ENCODE measurements at regions not wholly inside any gene's neighbourhood (a gene's known extent, or its start where the extent isn't known, plus 50 kb on each side); places are given as distances from the start of the nearest gene placed in this dataset.

DNA sequence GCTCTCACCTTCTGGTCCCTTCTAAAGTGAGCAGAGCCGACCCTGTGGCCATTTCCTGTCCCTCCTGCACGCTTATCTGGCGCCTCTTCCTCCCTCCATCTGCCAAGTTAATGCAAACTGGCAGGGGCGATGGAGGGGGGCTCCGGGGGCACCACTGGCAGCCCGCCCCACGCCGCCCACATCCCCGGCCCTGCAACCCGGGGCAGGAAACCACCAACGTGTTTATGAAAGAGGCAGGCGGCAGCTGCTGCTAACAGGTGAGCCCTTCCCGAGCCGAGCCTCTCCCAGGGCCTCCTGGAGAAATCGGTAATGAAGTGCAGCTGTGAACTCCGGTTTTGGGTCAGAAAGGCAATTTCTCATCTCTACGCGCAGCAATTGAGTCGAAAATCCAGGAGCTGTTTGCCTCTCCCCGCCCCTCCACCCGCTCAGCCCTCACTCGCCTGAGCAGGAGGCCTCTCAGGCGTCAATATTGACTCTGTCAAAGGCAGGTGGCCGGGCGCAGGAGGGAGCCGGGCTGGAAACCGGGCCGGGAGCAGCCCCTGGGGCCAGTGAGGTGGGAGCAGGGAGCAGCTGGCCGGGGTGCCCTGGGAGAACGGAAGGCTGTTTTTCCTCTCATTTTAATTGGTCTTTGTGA lies 164.4 kb upstream of the GSE1 start (continued):
- TF ChIP-seq, protein P1, sequence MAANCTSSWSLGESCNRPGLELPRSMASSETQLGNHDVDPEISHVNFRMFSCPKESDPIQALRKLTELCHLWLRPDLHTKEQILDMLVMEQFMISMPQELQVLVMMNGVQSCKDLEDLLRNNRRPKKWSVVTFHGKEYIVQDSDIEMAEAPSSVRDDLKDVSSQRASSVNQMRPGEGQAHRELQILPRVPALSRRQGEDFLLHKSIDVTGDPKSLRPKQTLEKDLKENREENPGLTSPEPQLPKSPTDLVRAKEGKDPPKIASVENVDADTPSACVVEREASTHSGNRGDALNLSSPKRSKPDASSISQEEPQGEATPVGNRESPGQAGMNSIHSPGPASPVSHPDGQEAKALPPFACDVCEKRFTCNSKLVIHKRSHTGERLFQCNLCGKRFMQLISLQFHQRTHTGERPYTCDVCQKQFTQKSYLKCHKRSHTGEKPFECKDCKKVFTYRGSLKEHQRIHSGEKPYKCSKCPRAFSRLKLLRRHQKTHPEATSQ (CRISPR knock-in tag; IDR thresholded peaks at IDR 0.05; ENCODE audit: borderline replicate concordance) = peak; percentile 71; the same call in 1 of the 2 replicates
- TF ChIP-seq, protein P2, sequence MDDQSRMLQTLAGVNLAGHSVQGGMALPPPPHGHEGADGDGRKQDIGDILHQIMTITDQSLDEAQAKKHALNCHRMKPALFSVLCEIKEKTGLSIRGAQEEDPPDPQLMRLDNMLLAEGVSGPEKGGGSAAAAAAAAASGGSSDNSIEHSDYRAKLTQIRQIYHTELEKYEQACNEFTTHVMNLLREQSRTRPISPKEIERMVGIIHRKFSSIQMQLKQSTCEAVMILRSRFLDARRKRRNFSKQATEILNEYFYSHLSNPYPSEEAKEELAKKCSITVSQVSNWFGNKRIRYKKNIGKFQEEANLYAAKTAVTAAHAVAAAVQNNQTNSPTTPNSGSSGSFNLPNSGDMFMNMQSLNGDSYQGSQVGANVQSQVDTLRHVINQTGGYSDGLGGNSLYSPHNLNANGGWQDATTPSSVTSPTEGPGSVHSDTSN (CRISPR knock-in tag; IDR thresholded peaks at IDR 0.05; ENCODE audit: borderline replicate concordance) = 0 out of 2 replicates have a peak, but pooled peaks have one; percentile 26
- TF ChIP-seq, protein P3, sequence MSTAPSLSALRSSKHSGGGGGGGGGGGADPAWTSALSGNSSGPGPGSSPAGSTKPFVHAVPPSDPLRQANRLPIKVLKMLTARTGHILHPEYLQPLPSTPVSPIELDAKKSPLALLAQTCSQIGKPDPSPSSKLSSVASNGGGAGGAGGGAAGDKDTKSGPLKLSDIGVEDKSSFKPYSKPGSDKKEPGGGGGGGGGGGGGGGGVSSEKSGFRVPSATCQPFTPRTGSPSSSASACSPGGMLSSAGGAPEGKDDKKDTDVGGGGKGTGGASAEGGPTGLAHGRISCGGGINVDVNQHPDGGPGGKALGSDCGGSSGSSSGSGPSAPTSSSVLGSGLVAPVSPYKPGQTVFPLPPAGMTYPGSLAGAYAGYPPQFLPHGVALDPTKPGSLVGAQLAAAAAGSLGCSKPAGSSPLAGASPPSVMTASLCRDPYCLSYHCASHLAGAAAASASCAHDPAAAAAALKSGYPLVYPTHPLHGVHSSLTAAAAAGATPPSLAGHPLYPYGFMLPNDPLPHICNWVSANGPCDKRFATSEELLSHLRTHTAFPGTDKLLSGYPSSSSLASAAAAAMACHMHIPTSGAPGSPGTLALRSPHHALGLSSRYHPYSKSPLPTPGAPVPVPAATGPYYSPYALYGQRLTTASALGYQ (CRISPR knock-in tag; IDR thresholded peaks at IDR 0.05) = peak; percentile 73
- TF ChIP-seq IRX3 (CRISPR knock-in tag; IDR thresholded peaks at IDR 0.05; ENCODE audit: borderline replicate concordance, low read depth) (peak; percentile 91; the same call in 1 of the 2 replicates), HIVEP1 (CRISPR knock-in tag; IDR thresholded peaks at IDR 0.05) (peak; percentile 92), ZNF350 (CRISPR knock-in tag; IDR thresholded peaks at IDR 0.05; ENCODE audit: borderline replicate concordance, low read depth) (peak; percentile 95), ZNF607 (CRISPR knock-in tag; IDR thresholded peaks at IDR 0.05; ENCODE audit: borderline replicate concordance) (peak; percentile 99), EHMT2 (IDR thresholded peaks at IDR 0.05; ENCODE audit: borderline replicate concordance, low read depth, low read length) (no peak), ZBTB1 (CRISPR knock-in tag; IDR thresholded peaks at IDR 0.05; ENCODE audit: borderline replicate concordance) (no peak; the same call in 1 of the 2 replicates), BRCA1 (CRISPR knock-in tag; IDR thresholded peaks at IDR 0.05) (peak; percentile 86; the same call in 1 of the 2 replicates), SKI (IDR thresholded peaks at IDR 0.05; ENCODE audit: partially characterized antibody) (no peak)
- TF ChIP-seq, protein P4, sequence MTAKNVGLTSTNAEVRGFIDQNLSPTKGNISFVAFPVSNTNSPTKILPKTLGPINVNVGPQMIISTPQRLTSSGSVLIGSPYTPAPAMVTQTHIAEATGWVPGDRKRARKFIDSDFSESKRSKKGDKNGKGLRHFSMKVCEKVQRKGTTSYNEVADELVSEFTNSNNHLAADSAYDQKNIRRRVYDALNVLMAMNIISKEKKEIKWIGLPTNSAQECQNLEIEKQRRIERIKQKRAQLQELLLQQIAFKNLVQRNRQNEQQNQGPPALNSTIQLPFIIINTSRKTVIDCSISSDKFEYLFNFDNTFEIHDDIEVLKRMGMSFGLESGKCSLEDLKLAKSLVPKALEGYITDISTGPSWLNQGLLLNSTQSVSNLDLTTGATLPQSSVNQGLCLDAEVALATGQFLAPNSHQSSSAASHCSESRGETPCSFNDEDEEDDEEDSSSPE (CRISPR knock-in tag; IDR thresholded peaks at IDR 0.05) = peak; percentile 92
- TF ChIP-seq, protein P5, sequence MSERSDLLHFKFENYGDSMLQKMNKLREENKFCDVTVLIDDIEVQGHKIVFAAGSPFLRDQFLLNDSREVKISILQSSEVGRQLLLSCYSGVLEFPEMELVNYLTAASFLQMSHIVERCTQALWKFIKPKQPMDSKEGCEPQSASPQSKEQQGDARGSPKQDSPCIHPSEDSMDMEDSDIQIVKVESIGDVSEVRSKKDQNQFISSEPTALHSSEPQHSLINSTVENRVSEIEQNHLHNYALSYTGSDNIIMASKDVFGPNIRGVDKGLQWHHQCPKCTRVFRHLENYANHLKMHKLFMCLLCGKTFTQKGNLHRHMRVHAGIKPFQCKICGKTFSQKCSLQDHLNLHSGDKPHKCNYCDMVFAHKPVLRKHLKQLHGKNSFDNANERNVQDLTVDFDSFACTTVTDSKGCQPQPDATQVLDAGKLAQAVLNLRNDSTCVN (CRISPR knock-in tag; IDR thresholded peaks at IDR 0.05; ENCODE audit: borderline replicate concordance) = 0 out of 2 replicates have a peak, but pooled peaks have one; percentile 78
- TF ChIP-seq, protein P6, sequence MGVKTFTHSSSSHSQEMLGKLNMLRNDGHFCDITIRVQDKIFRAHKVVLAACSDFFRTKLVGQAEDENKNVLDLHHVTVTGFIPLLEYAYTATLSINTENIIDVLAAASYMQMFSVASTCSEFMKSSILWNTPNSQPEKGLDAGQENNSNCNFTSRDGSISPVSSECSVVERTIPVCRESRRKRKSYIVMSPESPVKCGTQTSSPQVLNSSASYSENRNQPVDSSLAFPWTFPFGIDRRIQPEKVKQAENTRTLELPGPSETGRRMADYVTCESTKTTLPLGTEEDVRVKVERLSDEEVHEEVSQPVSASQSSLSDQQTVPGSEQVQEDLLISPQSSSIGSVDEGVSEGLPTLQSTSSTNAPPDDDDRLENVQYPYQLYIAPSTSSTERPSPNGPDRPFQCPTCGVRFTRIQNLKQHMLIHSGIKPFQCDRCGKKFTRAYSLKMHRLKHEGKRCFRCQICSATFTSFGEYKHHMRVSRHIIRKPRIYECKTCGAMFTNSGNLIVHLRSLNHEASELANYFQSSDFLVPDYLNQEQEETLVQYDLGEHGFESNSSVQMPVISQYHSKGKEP (CRISPR knock-in tag; IDR thresholded peaks at IDR 0.05) = 0 out of 2 replicates have a peak, but pooled peaks have one; percentile 37
- TF ChIP-seq, protein P7, sequence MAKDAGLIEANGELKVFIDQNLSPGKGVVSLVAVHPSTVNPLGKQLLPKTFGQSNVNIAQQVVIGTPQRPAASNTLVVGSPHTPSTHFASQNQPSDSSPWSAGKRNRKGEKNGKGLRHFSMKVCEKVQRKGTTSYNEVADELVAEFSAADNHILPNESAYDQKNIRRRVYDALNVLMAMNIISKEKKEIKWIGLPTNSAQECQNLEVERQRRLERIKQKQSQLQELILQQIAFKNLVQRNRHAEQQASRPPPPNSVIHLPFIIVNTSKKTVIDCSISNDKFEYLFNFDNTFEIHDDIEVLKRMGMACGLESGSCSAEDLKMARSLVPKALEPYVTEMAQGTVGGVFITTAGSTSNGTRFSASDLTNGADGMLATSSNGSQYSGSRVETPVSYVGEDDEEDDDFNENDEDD (CRISPR knock-in tag; IDR thresholded peaks at IDR 0.05; ENCODE audit: borderline replicate concordance) = peak; percentile 93; the same call in 1 of the 2 replicates
- TF ChIP-seq, protein P8, sequence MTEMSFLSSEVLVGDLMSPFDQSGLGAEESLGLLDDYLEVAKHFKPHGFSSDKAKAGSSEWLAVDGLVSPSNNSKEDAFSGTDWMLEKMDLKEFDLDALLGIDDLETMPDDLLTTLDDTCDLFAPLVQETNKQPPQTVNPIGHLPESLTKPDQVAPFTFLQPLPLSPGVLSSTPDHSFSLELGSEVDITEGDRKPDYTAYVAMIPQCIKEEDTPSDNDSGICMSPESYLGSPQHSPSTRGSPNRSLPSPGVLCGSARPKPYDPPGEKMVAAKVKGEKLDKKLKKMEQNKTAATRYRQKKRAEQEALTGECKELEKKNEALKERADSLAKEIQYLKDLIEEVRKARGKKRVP (CRISPR knock-in tag; IDR thresholded peaks at IDR 0.05) = peak in 1 of 2 experiments; percentile 79; a peak in 2 of 4 replicates
